IMR-90 (cell line): ENCODE measurements at regions not wholly inside any gene's neighbourhood (a gene's known extent, or its start where the extent isn't known, plus 50 kb on each side); places are given as distances from the start of the nearest gene placed in this dataset.

Source experiments
- CEBPB ChIP-seq: IDR thresholded peaks from 2 replicates; pipeline ENCODE4 v1.6.1; 2012; ENCODE audit warnings: low read depth, low read length, improper control_type of control experiment
- ELK1 ChIP-seq: fragments of 150-350 bp; IDR thresholded peaks from 2 replicates; pipeline ENCODE4 v1.6.1; 2016; ENCODE audit warnings: low read depth, mild to moderate bottlenecking, low read length, moderate library complexity, borderline replicate concordance
- FOS ChIP-seq: fragments of 150-350 bp; IDR thresholded peaks from 2 replicates; pipeline ENCODE4 v1.6.1; 2016; ENCODE audit warnings: low read depth, low read length
- MAFK ChIP-seq: IDR thresholded peaks from 2 replicates; pipeline ENCODE4 v1.6.1; 2012; ENCODE audit warnings: low read depth, low read length, improper control_type of control experiment
- MAZ ChIP-seq: IDR thresholded peaks from 2 replicates; pipeline ENCODE4 v1.6.1; 2012; ENCODE audit warnings: low read depth, mild to moderate bottlenecking, low read length, improper control_type of control experiment, moderate library complexity, borderline replicate concordance
- MXI1 ChIP-seq: IDR thresholded peaks from 2 replicates; pipeline ENCODE4 v1.6.1; 2012; ENCODE audit warnings: low read depth, mild to moderate bottlenecking, low read length, moderate library complexity, borderline replicate concordance
- POLR2A ChIP-seq: IDR thresholded peaks from 2 replicates; pipeline ENCODE4 v1.6.1; 2012; ENCODE audit warnings: mild to moderate bottlenecking, low read depth, low read length
- RAD21 ChIP-seq: IDR thresholded peaks from 2 replicates; pipeline ENCODE4 v1.6.1; 2012; ENCODE audit warnings: low read length, improper control_type of control experiment
- RCOR1 ChIP-seq: IDR thresholded peaks from 2 replicates; pipeline ENCODE4 v1.6.1; 2012; ENCODE audit warnings: mild to moderate bottlenecking, low read length, improper control_type of control experiment; ENCODE audit not compliant: insufficient replicate concordance
- RFX5 ChIP-seq: IDR thresholded peaks from 2 replicates; pipeline ENCODE4 v1.8.0; 2012; ENCODE audit warnings: low read depth, mild to moderate bottlenecking, low read length, moderate library complexity
- SMC3 ChIP-seq: fragments of 150-350 bp; IDR thresholded peaks from 2 replicates; pipeline ENCODE4 v1.6.1; 2016; ENCODE audit warnings: low read depth, mild to moderate bottlenecking, antibody characterized with exemption, low read length, moderate library complexity
- USF2 ChIP-seq: fragments of 150-350 bp; IDR thresholded peaks from 2 replicates; pipeline ENCODE4 v1.6.1; 2017; ENCODE audit warnings: mild to moderate bottlenecking, antibody characterized with exemption, low read length, low read depth
- TF ChIP-seq, protein P1 (sequence below): conservative IDR thresholded peaks from 2 replicates; pipeline ENCODE4 v1.5.1; 2012; ENCODE audit warnings: mild to moderate bottlenecking, low read depth, low read length, improper control_type of control experiment

DNA sequence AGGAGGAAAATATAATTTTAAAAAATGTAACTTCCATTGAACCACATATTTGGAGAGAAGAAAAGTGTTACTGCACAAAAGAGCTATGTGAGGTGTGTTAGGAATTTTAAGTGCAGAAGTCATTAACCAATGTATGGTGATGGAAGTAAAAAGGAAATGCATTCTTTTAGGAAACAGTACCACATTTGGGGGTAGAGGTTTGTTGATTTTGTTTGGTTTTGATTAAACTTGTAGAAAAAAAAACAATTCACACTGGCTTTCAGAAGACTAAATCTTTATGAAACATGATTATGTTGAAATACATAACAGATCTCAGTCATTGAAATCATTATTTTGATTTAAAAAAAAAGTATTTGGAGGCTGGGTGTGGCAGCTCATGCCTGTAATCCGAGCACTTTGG lies 1287.0 kb upstream of the GJE1 start:
- TF ChIP-seq, protein P1, sequence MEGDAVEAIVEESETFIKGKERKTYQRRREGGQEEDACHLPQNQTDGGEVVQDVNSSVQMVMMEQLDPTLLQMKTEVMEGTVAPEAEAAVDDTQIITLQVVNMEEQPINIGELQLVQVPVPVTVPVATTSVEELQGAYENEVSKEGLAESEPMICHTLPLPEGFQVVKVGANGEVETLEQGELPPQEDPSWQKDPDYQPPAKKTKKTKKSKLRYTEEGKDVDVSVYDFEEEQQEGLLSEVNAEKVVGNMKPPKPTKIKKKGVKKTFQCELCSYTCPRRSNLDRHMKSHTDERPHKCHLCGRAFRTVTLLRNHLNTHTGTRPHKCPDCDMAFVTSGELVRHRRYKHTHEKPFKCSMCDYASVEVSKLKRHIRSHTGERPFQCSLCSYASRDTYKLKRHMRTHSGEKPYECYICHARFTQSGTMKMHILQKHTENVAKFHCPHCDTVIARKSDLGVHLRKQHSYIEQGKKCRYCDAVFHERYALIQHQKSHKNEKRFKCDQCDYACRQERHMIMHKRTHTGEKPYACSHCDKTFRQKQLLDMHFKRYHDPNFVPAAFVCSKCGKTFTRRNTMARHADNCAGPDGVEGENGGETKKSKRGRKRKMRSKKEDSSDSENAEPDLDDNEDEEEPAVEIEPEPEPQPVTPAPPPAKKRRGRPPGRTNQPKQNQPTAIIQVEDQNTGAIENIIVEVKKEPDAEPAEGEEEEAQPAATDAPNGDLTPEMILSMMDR = no peak
- TF ChIP-seq CEBPB (no peak), POLR2A (no peak), USF2 (no peak), MAZ (no peak), MAFK (no peak), RAD21 (no peak), SMC3 (no peak), RCOR1 (no peak), RFX5 (no peak), MXI1 (no peak), FOS (no peak), ELK1 (no peak)
